ENCODE measurements at regions not wholly inside any gene's neighbourhood (a gene's known extent, or its start where the extent isn't known, plus 50 kb on each side); places are given as distances from the start of the nearest gene placed in this dataset.
"Not testable (repeated sequence)": the region's sequence is repeated elsewhere in the genome, so short reads cannot be mapped to it uniquely, and the experiment has no call there.

GRCh38 chr5:142542078-142542477 lies 143.8 kb downstream of the FGF1 start:
- no peak for DNase-seq

- DNase-seq: no peak
These were observed 144.9 kb downstream of the FGF1 start for GRCh38 chr5:142540922-142541422.

- DNase-seq: no peak
These were observed 146.6 kb downstream of the FGF1 start for GRCh38 chr5:142539154-142539740.

DNA sequence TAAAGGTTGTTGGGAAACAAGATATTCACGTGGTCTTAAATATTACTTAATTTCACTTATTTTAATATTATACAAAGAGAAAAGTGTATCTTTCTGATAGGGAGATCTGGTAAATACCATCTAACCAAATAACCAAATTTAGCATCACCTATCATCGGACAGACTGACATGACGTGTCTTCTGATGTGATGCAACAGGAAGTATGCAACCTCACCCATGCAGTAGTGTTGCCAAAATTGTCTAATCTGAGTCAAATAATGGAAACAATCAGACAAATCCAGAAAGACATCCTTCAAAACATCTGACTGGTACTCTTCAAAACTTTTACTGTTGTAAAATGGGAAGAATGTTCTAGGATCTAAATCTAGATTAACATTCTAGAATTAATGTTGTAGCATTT lies 148.0 kb downstream of the FGF1 start:
- DNase-seq: no peak

GRCh38 chr5:142532781-142533176 lies 153.1 kb downstream of the FGF1 start:
- no peak for DNase-seq

DNA sequence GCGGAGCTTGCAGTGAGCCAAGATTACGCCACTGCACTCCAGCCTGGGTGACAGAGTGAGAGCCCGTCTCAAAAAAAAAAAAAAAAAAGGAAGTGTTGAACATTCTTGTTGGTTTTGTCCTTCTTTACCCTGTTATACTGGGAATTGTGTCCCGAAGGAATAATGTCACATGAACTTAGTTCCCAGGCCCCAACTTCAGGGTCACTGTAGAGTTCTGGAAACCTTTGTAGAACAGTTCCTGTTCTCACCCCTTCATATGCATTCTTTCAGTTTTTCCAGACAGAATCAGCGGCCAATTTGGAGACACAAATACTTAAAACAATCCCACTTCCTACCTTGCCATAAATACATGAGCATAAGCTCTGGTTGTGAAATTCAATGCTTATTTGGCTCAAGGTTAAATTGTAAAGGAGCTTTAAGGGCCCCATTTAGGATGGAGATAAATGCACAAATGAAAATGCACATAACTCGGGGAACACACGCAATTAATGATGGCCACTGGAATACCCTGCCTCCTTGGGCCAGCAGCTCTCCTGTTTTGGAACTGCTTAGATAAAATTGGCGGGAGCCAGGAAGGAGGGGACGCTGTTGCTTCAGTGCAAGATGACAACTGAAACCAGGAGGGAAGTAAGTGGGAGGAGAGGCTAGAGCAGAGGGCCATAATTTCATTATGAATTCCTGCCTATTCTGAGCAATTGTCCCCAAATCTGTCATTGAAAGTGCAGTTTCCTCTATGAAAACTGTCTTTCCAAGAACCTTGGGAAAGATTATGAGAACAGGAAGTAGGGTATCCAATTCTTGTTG lies 153.7 kb downstream of the FGF1 start:
- DNase-seq: no peak

- no peak for DNase-seq
These were observed 155.0 kb downstream of the FGF1 start for GRCh38 chr5:142530904-142531303.

GRCh38 chr5:142529626-142530278 lies 156.1 kb downstream of the FGF1 start:
- DNase-seq: no peak

- no peak for DNase-seq
These were observed 158.1 kb downstream of the FGF1 start for GRCh38 chr5:142527664-142528295.

DNA sequence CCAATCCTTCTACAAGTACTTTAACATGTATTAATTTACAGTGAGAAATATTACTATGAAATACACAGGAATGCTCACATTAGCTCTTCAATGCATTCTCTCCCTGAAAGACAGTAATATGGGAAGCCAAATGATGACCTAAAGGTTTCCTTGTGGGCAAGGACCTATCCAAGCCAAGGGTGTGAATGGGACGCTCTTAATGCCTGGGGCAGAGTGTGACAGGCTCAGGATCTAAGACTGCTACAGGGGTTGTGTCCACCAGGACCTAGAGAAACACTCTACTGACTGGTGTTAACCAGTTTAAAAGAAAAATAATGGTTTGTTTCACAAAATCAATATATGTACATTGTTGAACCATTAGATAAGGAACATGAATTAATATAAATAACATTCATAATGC lies 158.7 kb downstream of the FGF1 start:
- DNase-seq: no peak

DNA sequence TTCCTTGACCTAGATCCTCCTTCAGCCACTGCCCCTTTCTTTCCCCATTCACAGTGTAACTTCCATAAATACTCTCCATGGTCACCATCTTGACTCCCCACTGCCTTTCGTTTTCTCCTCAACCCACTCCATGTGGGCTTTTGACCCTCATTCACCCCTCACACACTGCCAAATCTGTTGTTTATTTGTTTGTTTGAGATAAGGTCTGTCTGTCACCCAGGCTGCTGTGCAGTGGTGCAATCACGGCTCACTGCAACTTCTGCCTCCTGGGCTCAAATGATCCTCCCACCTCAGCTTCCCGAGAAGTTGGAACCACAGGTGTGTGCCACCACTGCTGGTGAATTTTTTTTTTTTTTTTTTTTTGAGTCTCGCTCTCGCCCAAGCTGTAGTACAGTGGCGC lies 162.9 kb downstream of the FGF1 start:
- DNase-seq: no peak

DNA sequence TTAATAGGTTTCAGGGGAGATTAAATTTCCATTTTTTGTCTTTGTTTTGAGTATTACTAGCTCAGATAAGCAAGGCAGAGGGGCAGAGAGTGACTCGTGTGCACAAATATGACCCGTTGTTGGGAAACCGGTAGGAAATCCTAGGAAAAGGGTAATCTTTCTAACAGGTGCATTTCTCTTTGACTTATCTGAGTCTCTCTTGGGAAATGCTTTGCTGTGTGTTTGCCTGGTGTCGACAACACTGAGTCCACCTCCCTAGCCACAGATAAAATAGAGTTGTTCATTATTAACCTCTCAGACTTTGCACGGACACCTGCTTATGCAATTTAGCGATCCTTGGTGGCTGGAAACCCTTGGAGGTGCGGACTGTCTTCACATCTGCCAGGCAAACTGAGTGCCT lies 164.2 kb downstream of the FGF1 start:
- no peak for DNase-seq

- no peak for DNase-seq
These were observed 165.0 kb downstream of the FGF1 start for GRCh38 chr5:142520885-142521284.

GRCh38 chr5:142519913-142520312 lies 166.0 kb downstream of the FGF1 start:
- DNase-seq: not testable (repeated sequence)

DNA sequence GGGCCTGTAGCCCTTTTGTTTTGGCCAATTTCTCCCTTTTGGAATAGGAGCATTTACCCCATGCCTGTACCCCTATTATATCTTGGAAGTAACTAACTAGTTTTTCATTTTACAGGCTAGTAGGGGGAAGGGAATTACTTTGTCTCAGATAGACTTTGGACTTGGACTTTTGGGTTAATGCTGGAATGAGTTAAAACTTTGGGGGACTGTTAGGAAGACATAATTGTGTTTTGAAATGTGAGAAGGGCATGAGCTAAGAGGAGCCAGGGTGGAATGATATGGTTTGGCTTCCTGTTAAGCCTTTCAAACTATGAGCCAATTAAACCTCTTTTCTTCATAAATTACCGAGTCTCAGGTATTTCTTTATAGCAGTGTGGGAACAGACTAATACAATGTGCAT lies 168.1 kb downstream of the FGF1 start:
- DNase-seq: no peak

DNA sequence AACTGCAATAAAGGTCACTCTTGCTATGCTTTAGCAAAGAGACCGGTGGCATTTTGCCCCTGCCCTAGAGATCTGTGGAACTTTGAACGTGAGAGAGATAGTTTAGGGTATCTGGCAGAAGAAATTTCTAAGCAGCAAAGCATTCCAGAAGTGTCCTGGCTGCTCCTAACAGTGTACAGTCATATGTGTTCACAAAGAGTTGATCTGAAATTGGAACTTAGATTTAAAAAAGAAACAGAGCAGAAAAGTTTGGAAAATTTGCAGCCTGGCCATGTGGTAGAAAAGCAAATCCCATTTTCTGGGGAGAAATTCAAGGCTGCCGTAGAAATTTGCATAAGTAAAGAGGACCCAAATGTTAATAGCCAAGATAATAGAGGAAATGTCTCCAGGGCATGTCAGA lies 169.2 kb downstream of the FGF1 start:
- DNase-seq: no peak

DNA sequence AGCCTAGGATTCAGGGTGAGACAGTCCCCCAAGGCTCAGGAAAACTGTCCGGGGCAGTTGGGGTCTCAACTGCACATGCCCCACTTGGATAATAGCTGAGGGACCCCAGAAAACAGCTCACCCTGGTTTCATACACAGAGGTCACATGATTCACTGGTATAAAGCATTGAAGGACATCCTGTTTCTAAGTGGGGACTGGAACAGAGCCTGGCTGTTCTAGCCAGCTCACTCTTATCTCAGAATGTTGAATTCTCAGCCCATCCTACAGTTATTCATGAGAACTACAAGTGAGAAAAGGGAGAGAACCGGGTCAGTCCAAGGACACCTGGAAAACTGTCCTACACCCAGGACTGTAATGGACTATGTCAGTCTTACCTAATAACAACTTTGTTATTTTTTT lies 170.9 kb downstream of the FGF1 start:
- DNase-seq: no peak

GRCh38 chr5:142514196-142514595 lies 171.7 kb downstream of the FGF1 start:
- DNase-seq: no peak

DNA sequence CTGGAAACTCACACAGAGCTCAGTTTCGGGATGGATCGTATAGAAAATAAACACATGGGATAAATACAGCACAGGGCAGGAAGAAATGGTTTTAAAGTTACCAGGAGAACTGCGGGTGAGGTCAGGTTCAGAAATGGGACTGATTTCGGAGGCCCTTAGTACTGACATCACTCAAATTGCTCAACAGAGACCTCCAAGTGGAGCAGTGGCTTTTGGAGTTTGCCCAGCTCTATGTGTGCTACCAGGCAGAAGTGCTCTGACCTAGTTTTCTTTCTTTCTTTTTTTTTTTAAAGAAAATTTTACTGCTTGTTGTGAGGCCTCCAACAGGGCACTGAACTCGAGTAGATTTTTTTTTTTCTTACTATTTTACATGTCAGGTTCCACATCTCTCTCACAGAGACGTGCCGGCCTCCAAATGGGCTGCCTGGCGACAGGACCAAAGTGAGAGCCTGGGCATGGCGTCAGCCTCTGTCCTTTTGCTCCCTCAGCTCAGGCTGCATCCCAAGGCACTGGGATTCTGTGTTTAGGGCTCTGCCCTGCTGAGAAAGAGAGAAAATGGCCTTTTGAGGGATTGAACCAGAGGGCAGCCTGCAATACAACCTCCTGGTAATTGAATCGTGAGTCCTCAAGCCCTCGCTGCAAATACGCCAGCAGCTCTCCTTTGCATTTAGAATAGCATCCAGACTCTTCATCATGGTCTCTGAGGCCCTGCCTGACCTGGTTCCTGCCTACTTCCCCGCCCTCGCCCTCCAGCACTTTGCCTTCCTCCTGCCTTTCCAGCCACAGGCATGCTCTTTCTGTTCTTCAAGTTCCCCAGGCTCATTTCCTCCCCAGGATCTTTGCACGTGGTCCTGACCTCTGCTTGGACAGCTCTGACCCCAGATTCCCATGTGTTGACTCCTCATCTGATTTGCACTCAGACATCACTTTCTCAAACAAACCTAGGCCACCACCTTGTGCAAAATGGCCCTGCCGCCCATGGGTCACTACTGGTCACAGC lies 173.5 kb downstream of the FGF1 start:
- DNase-seq: no peak

DNA sequence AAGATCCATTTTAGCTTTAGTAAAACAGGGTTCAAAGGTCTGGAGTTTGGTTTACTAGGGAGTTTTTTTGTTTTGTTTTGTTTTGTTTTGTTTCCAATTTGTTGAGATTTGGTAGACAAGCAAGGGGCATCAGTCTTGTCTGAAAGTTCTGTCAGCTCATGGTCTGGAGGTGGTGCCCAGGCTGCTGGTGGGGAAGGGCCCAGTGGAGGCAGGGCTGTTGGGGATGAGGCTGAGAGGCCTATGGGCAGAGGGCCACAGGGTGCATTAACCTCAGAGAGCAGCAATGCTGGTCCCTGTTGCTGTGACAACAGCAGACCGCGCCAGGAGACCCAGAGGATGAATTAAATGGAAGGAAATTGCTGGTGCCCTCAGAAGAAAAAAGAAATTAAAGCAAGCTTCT lies 174.5 kb downstream of the FGF1 start:
- no peak for DNase-seq

GRCh38 chr5:142509026-142509425 lies 176.9 kb downstream of the FGF1 start:
- DNase-seq: no peak

- no peak for DNase-seq
These were observed 177.3 kb downstream of the FGF1 start for GRCh38 chr5:142508591-142508990.

Data from NCI-H345 (cell line).